ENCODE measurements at regions not wholly inside any gene's neighbourhood (a gene's known extent, or its start where the extent isn't known, plus 50 kb on each side); places are given as distances from the start of the nearest gene placed in this dataset.

- Histone ChIP-seq H3K36me3 (ENCODE audit: control insufficient read depth, insufficient read depth, low read length) (no peaks in the 10 kb centered on the region), H3K27ac (ENCODE audit: low read depth, low read length) (no peak overlapping the region), H3K27me3 (ENCODE audit: control insufficient read depth, insufficient read depth, low read length) (no peaks in the 10 kb centered on the region), H3K4me1 (ENCODE audit: control insufficient read depth, insufficient read depth, low read length) (no peaks in the 10 kb centered on the region), H3K4me3 (ENCODE audit: low read depth, low read length) (no peak overlapping the region), H3K9ac (ENCODE audit: low read depth, low read length) (no peak overlapping the region), H3K9me3 (ENCODE audit: control insufficient read depth, insufficient read depth, low read length) (no peaks in the 10 kb centered on the region)
Measured at GRCh38 chr5:23028445-23029021, 175.4 kb upstream of the CDH12 start.

DNA sequence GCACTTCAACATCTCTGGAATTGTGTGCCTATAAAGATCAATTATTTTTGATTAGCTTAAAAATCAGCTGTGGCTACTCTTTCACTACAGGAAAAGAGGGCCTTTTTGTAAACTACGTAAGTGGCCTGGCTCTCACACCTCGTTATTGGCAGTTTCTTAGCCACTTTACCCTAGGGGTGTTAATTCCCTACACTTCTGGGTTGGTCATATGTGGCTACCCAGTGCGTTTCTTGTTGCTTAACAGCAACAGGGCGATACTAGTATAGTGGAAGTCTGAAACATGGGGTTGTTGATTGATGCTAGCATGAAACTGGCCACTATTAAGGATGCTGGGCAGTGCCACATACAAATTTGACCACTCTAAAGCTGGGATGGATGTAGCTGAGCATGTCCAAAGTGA is 174.7 kb upstream of the CDH12 start:
- no peak overlapping the region for H3K4me3 ChIP-seq (ENCODE audit: low read depth, low read length)
- H3K27me3 ChIP-seq (ENCODE audit: control insufficient read depth, insufficient read depth, low read length) = no peaks in the 10 kb centered on the region
- no peaks in the 10 kb centered on the region for H3K36me3 ChIP-seq (ENCODE audit: control insufficient read depth, insufficient read depth, low read length)
- no peak overlapping the region for H3K27ac ChIP-seq (ENCODE audit: low read depth, low read length)
- no peaks in the 10 kb centered on the region for H3K9me3 ChIP-seq (ENCODE audit: control insufficient read depth, insufficient read depth, low read length)
- no peak overlapping the region for H3K9ac ChIP-seq (ENCODE audit: low read depth, low read length)
- H3K4me1 ChIP-seq (ENCODE audit: control insufficient read depth, insufficient read depth, low read length) = no peaks in the 10 kb centered on the region

- Histone ChIP-seq H3K27ac (ENCODE audit: low read depth, low read length) (no peak overlapping the region), H3K27me3 (ENCODE audit: control insufficient read depth, insufficient read depth, low read length) (no peaks in the 10 kb centered on the region), H3K4me3 (ENCODE audit: low read depth, low read length) (no peak overlapping the region), H3K9ac (ENCODE audit: low read depth, low read length) (no peak overlapping the region), H3K36me3 (ENCODE audit: control insufficient read depth, insufficient read depth, low read length) (no peaks in the 10 kb centered on the region), H3K4me1 (ENCODE audit: control insufficient read depth, insufficient read depth, low read length) (no peaks in the 10 kb centered on the region), H3K9me3 (ENCODE audit: control insufficient read depth, insufficient read depth, low read length) (no peaks in the 10 kb centered on the region)
Measured at GRCh38 chr5:23027331-23027730, 174.2 kb upstream of the CDH12 start.

DNA sequence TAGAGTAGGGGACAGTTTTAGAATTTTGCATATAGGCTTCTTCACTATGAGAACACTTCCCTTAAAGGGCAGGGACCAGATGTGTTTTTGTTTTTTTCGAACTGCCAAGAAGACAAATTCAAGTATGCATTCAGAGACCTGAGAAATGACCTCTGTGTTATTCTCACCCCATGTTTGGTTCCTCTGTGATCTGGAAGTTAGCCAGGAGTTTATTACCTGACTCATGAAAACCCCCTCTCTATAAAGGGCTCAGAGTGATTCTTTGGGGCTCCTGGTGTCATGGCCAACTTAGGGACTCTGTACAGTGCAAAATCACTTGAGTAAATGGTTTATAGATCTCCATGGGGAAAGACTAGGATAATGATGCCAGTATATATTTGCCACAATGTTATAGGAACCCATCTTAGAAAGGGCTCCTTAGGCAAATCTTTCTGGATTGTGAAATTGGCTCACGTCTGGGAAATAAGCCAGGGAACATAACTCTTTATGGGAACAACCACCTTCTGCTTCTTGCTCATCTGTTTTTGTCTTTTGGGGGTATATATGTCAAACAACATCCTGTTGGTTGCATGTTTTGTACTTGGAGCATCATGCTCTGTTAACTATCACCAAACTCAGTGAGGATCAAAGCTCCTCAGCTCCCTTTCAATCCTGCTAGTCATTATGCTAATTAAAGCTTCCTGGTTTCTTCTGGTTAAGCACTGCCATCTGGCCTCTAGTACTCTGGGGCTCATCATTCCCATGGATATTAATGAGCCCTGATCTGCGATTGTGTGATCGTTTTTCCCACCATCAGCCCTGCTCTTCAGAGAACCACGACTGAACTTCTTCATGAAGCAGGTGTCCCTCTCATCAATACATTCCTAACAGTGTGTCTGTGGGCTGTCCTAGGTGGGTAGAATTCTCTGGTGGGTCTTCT is 173.4 kb upstream of the CDH12 start:
- H3K36me3 ChIP-seq (ENCODE audit: control insufficient read depth, insufficient read depth, low read length) = no peaks in the 10 kb centered on the region
- no peak overlapping the region for H3K4me3 ChIP-seq (ENCODE audit: low read depth, low read length)
- no peaks in the 10 kb centered on the region for H3K27me3 ChIP-seq (ENCODE audit: control insufficient read depth, insufficient read depth, low read length)
- H3K9ac ChIP-seq (ENCODE audit: low read depth, low read length) = no peak overlapping the region
- H3K9me3 ChIP-seq (ENCODE audit: control insufficient read depth, insufficient read depth, low read length) = no peaks in the 10 kb centered on the region
- H3K4me1 ChIP-seq (ENCODE audit: control insufficient read depth, insufficient read depth, low read length) = no peaks in the 10 kb centered on the region
- H3K27ac ChIP-seq (ENCODE audit: low read depth, low read length) = no peak overlapping the region

GRCh38 chr5:23025629-23026233 is 172.6 kb upstream of the CDH12 start:
- H3K27ac ChIP-seq (ENCODE audit: low read depth, low read length) = no peak overlapping the region
- no peak overlapping the region for H3K9ac ChIP-seq (ENCODE audit: low read depth, low read length)
- H3K27me3 ChIP-seq (ENCODE audit: control insufficient read depth, insufficient read depth, low read length) = no peaks in the 10 kb centered on the region
- no peak overlapping the region for H3K4me3 ChIP-seq (ENCODE audit: low read depth, low read length)
- H3K4me1 ChIP-seq (ENCODE audit: control insufficient read depth, insufficient read depth, low read length) = no peaks in the 10 kb centered on the region
- H3K36me3 ChIP-seq (ENCODE audit: control insufficient read depth, insufficient read depth, low read length) = no peaks in the 10 kb centered on the region
- no peaks in the 10 kb centered on the region for H3K9me3 ChIP-seq (ENCODE audit: control insufficient read depth, insufficient read depth, low read length)

GRCh38 chr5:23024470-23024869 is 171.3 kb upstream of the CDH12 start:
- no peaks in the 10 kb centered on the region for H3K9me3 ChIP-seq (ENCODE audit: control insufficient read depth, insufficient read depth, low read length)
- no peak overlapping the region for H3K4me3 ChIP-seq (ENCODE audit: low read depth, low read length)
- H3K27me3 ChIP-seq (ENCODE audit: control insufficient read depth, insufficient read depth, low read length) = no peaks in the 10 kb centered on the region
- H3K9ac ChIP-seq (ENCODE audit: low read depth, low read length) = no peak overlapping the region
- H3K27ac ChIP-seq (ENCODE audit: low read depth, low read length) = no peak overlapping the region
- no peaks in the 10 kb centered on the region for H3K36me3 ChIP-seq (ENCODE audit: control insufficient read depth, insufficient read depth, low read length)
- no peaks in the 10 kb centered on the region for H3K4me1 ChIP-seq (ENCODE audit: control insufficient read depth, insufficient read depth, low read length)

DNA sequence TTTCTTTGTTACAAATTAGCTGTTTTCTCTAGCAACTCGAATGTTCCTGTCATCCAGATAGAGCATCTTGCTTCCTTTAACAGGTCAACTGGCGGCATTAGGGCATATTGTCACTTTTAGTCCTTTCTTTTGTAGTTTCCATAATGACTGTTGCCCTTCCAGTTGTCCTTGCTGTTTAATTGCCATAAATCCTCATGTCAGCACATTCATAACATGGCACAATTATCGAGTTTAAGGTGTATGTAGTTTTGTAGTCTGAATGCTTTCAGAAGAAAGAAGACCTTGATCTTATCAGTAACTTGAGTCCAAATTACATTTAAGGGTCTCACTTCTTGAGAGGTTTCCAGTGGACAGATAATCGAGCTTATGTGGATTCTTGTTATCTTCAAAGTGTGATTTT is 161.7 kb upstream of the CDH12 start:
- no peak overlapping the region for H3K27ac ChIP-seq (ENCODE audit: low read depth, low read length)
- H3K27me3 ChIP-seq (ENCODE audit: control insufficient read depth, insufficient read depth, low read length) = no peaks in the 10 kb centered on the region
- H3K4me3 ChIP-seq (ENCODE audit: low read depth, low read length) = no peak overlapping the region
- H3K36me3 ChIP-seq (ENCODE audit: control insufficient read depth, insufficient read depth, low read length) = no peaks in the 10 kb centered on the region
- no peaks in the 10 kb centered on the region for H3K4me1 ChIP-seq (ENCODE audit: control insufficient read depth, insufficient read depth, low read length)
- H3K9me3 ChIP-seq (ENCODE audit: control insufficient read depth, insufficient read depth, low read length) = no peaks in the 10 kb centered on the region
- no peak overlapping the region for H3K9ac ChIP-seq (ENCODE audit: low read depth, low read length)

- no peaks in the 10 kb centered on the region for H3K4me1 ChIP-seq (ENCODE audit: control insufficient read depth, insufficient read depth, low read length)
- H3K27ac ChIP-seq (ENCODE audit: low read depth, low read length) = no peak overlapping the region
- H3K9me3 ChIP-seq (ENCODE audit: control insufficient read depth, insufficient read depth, low read length) = no peaks in the 10 kb centered on the region
- no peaks in the 10 kb centered on the region for H3K27me3 ChIP-seq (ENCODE audit: control insufficient read depth, insufficient read depth, low read length)
- H3K4me3 ChIP-seq (ENCODE audit: low read depth, low read length) = no peak overlapping the region
- H3K36me3 ChIP-seq (ENCODE audit: control insufficient read depth, insufficient read depth, low read length) = no peaks in the 10 kb centered on the region
- H3K9ac ChIP-seq (ENCODE audit: low read depth, low read length) = no peak overlapping the region
Measured at GRCh38 chr5:23014266-23014665, 161.1 kb upstream of the CDH12 start.

GRCh38 chr5:23013395-23013998 is 160.4 kb upstream of the CDH12 start:
- Histone ChIP-seq H3K9ac (ENCODE audit: low read depth, low read length) (no peak overlapping the region), H3K27ac (ENCODE audit: low read depth, low read length) (no peak overlapping the region), H3K4me1 (ENCODE audit: control insufficient read depth, insufficient read depth, low read length) (no peaks in the 10 kb centered on the region), H3K4me3 (ENCODE audit: low read depth, low read length) (no peak overlapping the region), H3K36me3 (ENCODE audit: control insufficient read depth, insufficient read depth, low read length) (no peaks in the 10 kb centered on the region), H3K27me3 (ENCODE audit: control insufficient read depth, insufficient read depth, low read length) (no peaks in the 10 kb centered on the region), H3K9me3 (ENCODE audit: control insufficient read depth, insufficient read depth, low read length) (no peaks in the 10 kb centered on the region)

DNA sequence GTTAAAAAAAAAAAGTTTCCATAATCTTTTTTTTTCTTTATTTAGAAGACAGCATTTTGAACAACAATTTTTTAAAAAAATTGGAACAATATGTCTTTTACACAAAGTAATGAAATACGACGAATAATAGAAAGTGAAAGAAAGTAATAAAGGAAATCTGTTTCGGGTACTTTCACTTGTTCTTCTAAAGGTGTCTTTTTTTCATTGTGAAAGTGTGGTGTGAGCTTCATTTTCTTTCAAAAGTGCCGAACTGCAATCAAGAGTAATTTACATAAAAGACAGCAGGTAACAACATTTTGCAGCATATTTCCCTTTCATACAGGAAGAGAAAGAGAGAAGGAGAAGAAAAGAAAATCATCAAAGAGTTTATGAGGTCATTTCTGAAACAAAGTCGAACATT is 159.7 kb upstream of the CDH12 start:
- Histone ChIP-seq H3K4me1 (ENCODE audit: control insufficient read depth, insufficient read depth, low read length) (no peaks in the 10 kb centered on the region), H3K4me3 (ENCODE audit: low read depth, low read length) (no peak overlapping the region), H3K27ac (ENCODE audit: low read depth, low read length) (no peak overlapping the region), H3K36me3 (ENCODE audit: control insufficient read depth, insufficient read depth, low read length) (no peaks in the 10 kb centered on the region), H3K9ac (ENCODE audit: low read depth, low read length) (no peak overlapping the region), H3K27me3 (ENCODE audit: control insufficient read depth, insufficient read depth, low read length) (no peaks in the 10 kb centered on the region), H3K9me3 (ENCODE audit: control insufficient read depth, insufficient read depth, low read length) (no peaks in the 10 kb centered on the region)

- Histone ChIP-seq H3K9me3 (ENCODE audit: control insufficient read depth, insufficient read depth, low read length) (no peaks in the 10 kb centered on the region), H3K4me3 (ENCODE audit: low read depth, low read length) (no peak overlapping the region), H3K9ac (ENCODE audit: low read depth, low read length) (no peak overlapping the region), H3K27me3 (ENCODE audit: control insufficient read depth, insufficient read depth, low read length) (no peaks in the 10 kb centered on the region), H3K27ac (ENCODE audit: low read depth, low read length) (no peak overlapping the region), H3K36me3 (ENCODE audit: control insufficient read depth, insufficient read depth, low read length) (no peaks in the 10 kb centered on the region), H3K4me1 (ENCODE audit: control insufficient read depth, insufficient read depth, low read length) (no peaks in the 10 kb centered on the region)
Measured at GRCh38 chr5:23007762-23008161, 154.6 kb upstream of the CDH12 start.

Measured in HUES48 (cell line).